ENCODE measurements at regions not wholly inside any gene's neighbourhood (a gene's known extent, or its start where the extent isn't known, plus 50 kb on each side); places are given as distances from the start of the nearest gene placed in this dataset.

- Histone ChIP-seq H3K4me3 (no peak overlapping the region), H3K36me3 (no peaks in the 10 kb centered on the region), H3K9me3 (no peaks in the 10 kb centered on the region), H3K27ac (no peak overlapping the region), H3K27me3 (no peaks in the 10 kb centered on the region), H3K4me1 (no peaks in the 10 kb centered on the region)
- no peak for DNase-seq (ENCODE audit: low spot score in 2 of 2)
- intact Hi-C loops (cut with DNase I; ENCODE audit: low total_unique reads): no loop called here
- TF ChIP-seq POLR2AphosphoS5 (IDR thresholded peaks at IDR 0.05): no peak
- TF ChIP-seq POLR2A (IDR thresholded peaks at IDR 0.05): no peak
- TF ChIP-seq, protein P1, sequence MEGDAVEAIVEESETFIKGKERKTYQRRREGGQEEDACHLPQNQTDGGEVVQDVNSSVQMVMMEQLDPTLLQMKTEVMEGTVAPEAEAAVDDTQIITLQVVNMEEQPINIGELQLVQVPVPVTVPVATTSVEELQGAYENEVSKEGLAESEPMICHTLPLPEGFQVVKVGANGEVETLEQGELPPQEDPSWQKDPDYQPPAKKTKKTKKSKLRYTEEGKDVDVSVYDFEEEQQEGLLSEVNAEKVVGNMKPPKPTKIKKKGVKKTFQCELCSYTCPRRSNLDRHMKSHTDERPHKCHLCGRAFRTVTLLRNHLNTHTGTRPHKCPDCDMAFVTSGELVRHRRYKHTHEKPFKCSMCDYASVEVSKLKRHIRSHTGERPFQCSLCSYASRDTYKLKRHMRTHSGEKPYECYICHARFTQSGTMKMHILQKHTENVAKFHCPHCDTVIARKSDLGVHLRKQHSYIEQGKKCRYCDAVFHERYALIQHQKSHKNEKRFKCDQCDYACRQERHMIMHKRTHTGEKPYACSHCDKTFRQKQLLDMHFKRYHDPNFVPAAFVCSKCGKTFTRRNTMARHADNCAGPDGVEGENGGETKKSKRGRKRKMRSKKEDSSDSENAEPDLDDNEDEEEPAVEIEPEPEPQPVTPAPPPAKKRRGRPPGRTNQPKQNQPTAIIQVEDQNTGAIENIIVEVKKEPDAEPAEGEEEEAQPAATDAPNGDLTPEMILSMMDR (IDR thresholded peaks at IDR 0.05): no peak
Observed at GRCh38 chr13:72650051-72650700, 77.3 kb downstream of the MZT1 start.

GRCh38 chr13:72648513-72649065 is 78.8 kb downstream of the MZT1 start:
- TF ChIP-seq, protein P1 (IDR thresholded peaks at IDR 0.05): no peak
- TF ChIP-seq POLR2A (IDR thresholded peaks at IDR 0.05): no peak
- TF ChIP-seq POLR2AphosphoS5 (IDR thresholded peaks at IDR 0.05): no peak
- no peaks in the 10 kb centered on the region for H3K9me3 ChIP-seq
- DNase-seq (ENCODE audit: low spot score in 2 of 2): no peak
- no peak overlapping the region for H3K27ac ChIP-seq
- intact Hi-C loops (cut with DNase I; ENCODE audit: low total_unique reads): loop anchor here (5.0 kb wide), 1 partner anchor 1751 kb away; no protein-coding TSS in a partner anchor
- no peaks in the 10 kb centered on the region for H3K4me1 ChIP-seq
- no peaks in the 10 kb centered on the region for H3K27me3 ChIP-seq
- H3K36me3 ChIP-seq: no peaks in the 10 kb centered on the region
- no peak overlapping the region for H3K4me3 ChIP-seq

DNA sequence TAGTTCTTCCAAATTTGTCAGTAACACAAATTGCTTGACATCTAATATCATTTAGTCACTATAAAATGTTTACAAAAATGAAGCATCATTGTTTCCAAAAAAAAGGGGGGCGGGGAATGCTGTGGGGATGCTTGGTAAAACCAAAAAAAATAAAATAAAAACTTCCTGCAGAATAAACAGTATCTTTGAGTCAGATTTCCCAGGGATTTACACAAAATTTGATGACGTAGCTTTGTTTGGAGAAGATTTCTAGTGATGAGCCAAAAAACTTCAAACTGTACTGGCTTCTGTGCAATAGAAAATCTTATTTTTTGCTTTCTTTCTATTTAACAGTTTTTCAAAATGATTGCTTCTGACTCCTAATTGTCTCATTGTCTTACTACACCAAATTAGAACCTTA is 80.0 kb downstream of the MZT1 start:
- H3K27ac ChIP-seq: no peak overlapping the region
- intact Hi-C loops (cut with DNase I; ENCODE audit: low total_unique reads): loop anchor here (5.0 kb wide), 1 partner anchor 1750 kb away; no protein-coding TSS in a partner anchor
- no peaks in the 10 kb centered on the region for H3K4me1 ChIP-seq
- H3K4me3 ChIP-seq: no peak overlapping the region
- no peak for DNase-seq (ENCODE audit: low spot score in 2 of 2)
- no peaks in the 10 kb centered on the region for H3K9me3 ChIP-seq
- H3K36me3 ChIP-seq: no peaks in the 10 kb centered on the region
- no peaks in the 10 kb centered on the region for H3K27me3 ChIP-seq
- no peak for TF ChIP-seq POLR2AphosphoS5 (IDR thresholded peaks at IDR 0.05)
- no peak for TF ChIP-seq POLR2A (IDR thresholded peaks at IDR 0.05)
- TF ChIP-seq, protein P1 (IDR thresholded peaks at IDR 0.05): no peak

- DNase-seq (ENCODE audit: low spot score in 2 of 2): no peak
- Histone ChIP-seq H3K36me3 (no peaks in the 10 kb centered on the region), H3K27me3 (no peaks in the 10 kb centered on the region), H3K4me1 (no peaks in the 10 kb centered on the region), H3K27ac (no peak overlapping the region), H3K9me3 (no peaks in the 10 kb centered on the region), H3K4me3 (no peak overlapping the region)
- intact Hi-C loops (cut with DNase I; ENCODE audit: low total_unique reads): loop anchor here (5.0 kb wide), 1 partner anchor 1748 kb away; no protein-coding TSS in a partner anchor
- no peak for TF ChIP-seq POLR2A (IDR thresholded peaks at IDR 0.05)
- TF ChIP-seq, protein P1 (IDR thresholded peaks at IDR 0.05): no peak
Observed at GRCh38 chr13:72645521-72645920, 81.9 kb downstream of the MZT1 start.

- Histone ChIP-seq H3K9me3 (no peaks in the 10 kb centered on the region), H3K4me3 (no peak overlapping the region), H3K27ac (no peak overlapping the region), H3K27me3 (no peaks in the 10 kb centered on the region), H3K4me1 (no peaks in the 10 kb centered on the region), H3K36me3 (no peaks in the 10 kb centered on the region)
- DNase-seq (ENCODE audit: low spot score in 2 of 2): no peak
- no peak for TF ChIP-seq POLR2AphosphoS5 (IDR thresholded peaks at IDR 0.05)
- TF ChIP-seq, protein P1 (IDR thresholded peaks at IDR 0.05): peak in 1 of 3 donors; percentile 18
- intact Hi-C loops (cut with DNase I; ENCODE audit: low total_unique reads): no loop called here
Observed at GRCh38 chr13:72643311-72643989, 84.0 kb downstream of the MZT1 start.
